OCI-LY3 (cell line): ENCODE measurements at regions not wholly inside any gene's neighbourhood (a gene's known extent, or its start where the extent isn't known, plus 50 kb on each side); places are given as distances from the start of the nearest gene placed in this dataset.

ENCODE experiments used
- EZH2phosphoT487 ChIP-seq: fragments of 200-600 bp; shearing (Covaris generic); IDR thresholded peaks from 2 replicates; pipeline ENCODE4 v1.6.1; 2018; ENCODE audit warnings: antibody characterized with exemption, mixed run types, low read depth
- TF ChIP-seq, protein P1 (sequence below): fragments of 200-600, 300-600 bp; sonication (generic); IDR thresholded peaks from 2 replicates; pipeline ENCODE4 v1.5.1; 2014; ENCODE audit warnings: antibody characterized with exemption, low read length, low read depth

- TF ChIP-seq, protein P1, sequence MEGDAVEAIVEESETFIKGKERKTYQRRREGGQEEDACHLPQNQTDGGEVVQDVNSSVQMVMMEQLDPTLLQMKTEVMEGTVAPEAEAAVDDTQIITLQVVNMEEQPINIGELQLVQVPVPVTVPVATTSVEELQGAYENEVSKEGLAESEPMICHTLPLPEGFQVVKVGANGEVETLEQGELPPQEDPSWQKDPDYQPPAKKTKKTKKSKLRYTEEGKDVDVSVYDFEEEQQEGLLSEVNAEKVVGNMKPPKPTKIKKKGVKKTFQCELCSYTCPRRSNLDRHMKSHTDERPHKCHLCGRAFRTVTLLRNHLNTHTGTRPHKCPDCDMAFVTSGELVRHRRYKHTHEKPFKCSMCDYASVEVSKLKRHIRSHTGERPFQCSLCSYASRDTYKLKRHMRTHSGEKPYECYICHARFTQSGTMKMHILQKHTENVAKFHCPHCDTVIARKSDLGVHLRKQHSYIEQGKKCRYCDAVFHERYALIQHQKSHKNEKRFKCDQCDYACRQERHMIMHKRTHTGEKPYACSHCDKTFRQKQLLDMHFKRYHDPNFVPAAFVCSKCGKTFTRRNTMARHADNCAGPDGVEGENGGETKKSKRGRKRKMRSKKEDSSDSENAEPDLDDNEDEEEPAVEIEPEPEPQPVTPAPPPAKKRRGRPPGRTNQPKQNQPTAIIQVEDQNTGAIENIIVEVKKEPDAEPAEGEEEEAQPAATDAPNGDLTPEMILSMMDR = no peak
- TF ChIP-seq EZH2phosphoT487 = no peak
These were observed 205.8 kb upstream of the EOMES start for GRCh38 chr3:27927882-27928281.
